Loucy (cell line): ENCODE measurements at regions not wholly inside any gene's neighbourhood (a gene's known extent, or its start where the extent isn't known, plus 50 kb on each side); places are given as distances from the start of the nearest gene placed in this dataset.

Experiments used
- H2AFZ ChIP-seq: fragments of 200-600 bp; sonication (generic); 2 replicates; pipeline ENCODE4 v1.6.0; 2016; ENCODE audit warnings: antibody characterized with exemption, mild to moderate bottlenecking, low read length, moderate library complexity
- H3F3A ChIP-seq: fragments of 200-600 bp; 2 replicates; pipeline ENCODE4 v1.6.0; 2016; ENCODE audit warnings: antibody characterized with exemption, low read depth, mild to moderate bottlenecking
- H3K27me3 ChIP-seq: fragments of 200-600 bp; sonication (generic); 2 replicates; pipeline ENCODE4 v1.6.1; 2014; ENCODE audit warnings: low read length, mild to moderate bottlenecking; ENCODE audit not compliant: insufficient read depth, poor library complexity, severe bottlenecking
- H3K36me3 ChIP-seq: fragments of 200-600 bp; sonication (generic); 2 replicates; pipeline ENCODE4 v1.6.1; 2016; ENCODE audit warnings: low read length; ENCODE audit not compliant: insufficient read depth
- H3K4me1 ChIP-seq: fragments of 200-600 bp; sonication (generic); 2 replicates; pipeline ENCODE4 v1.5.1; 2014; ENCODE audit warnings: low read length, mild to moderate bottlenecking; ENCODE audit not compliant: insufficient read depth, poor library complexity, severe bottlenecking
- H3K4me2 ChIP-seq: fragments of 200-600 bp; sonication (generic); 2 replicates; pipeline ENCODE4 v1.6.0; 2014; ENCODE audit warnings: antibody characterized with exemption, low read length, low read depth, mild to moderate bottlenecking; ENCODE audit not compliant: poor library complexity, severe bottlenecking
- H3K4me3 ChIP-seq: fragments of 200-600 bp; sonication (generic); 2 replicates; pipeline ENCODE4 v1.5.1; 2014; ENCODE audit warnings: low read length, mild to moderate bottlenecking, mixed read lengths; ENCODE audit not compliant: poor library complexity, severe bottlenecking
- H3K79me2 ChIP-seq: fragments of 200-600 bp; sonication (generic); 2 replicates; pipeline ENCODE4 v1.6.1; 2014; ENCODE audit warnings: low read length; ENCODE audit not compliant: insufficient read depth
- H3K9ac ChIP-seq: fragments of 200-600 bp; sonication (generic); 2 replicates; pipeline ENCODE4 v1.6.0; 2014; ENCODE audit warnings: mild to moderate bottlenecking, low read depth, low read length, moderate library complexity; ENCODE audit not compliant: poor library complexity, severe bottlenecking
- H3K9me2 ChIP-seq: fragments of 200-600 bp; sonication (generic); replicated peaks from 2 replicates; pipeline ENCODE4 v1.6.1; 2016; ENCODE audit warnings: low read depth, low read length, mixed read lengths
- H3K9me3 ChIP-seq: fragments of 200-600 bp; sonication (generic); 2 replicates; pipeline ENCODE4 v1.6.1; 2014; ENCODE audit warnings: mild to moderate bottlenecking, antibody characterized with exemption, low read length, low read depth; ENCODE audit not compliant: insufficient read depth
- H4K20me1 ChIP-seq: fragments of 200-600 bp; sonication (generic); 2 replicates; pipeline ENCODE4 v1.6.0; 2014; ENCODE audit warnings: antibody characterized with exemption, low read length, mild to moderate bottlenecking; ENCODE audit not compliant: insufficient read depth, poor library complexity, severe bottlenecking
- CTCF ChIP-seq: fragments of 200-600 bp; sonication (generic); conservative IDR thresholded peaks from 2 replicates; pipeline ENCODE4 v1.5.1; 2014; ENCODE audit warnings: mild to moderate bottlenecking, antibody characterized with exemption, low read length
- EZH2phosphoT487 ChIP-seq: fragments of 200-600 bp; IDR thresholded peaks from 2 replicates; pipeline ENCODE4 v1.6.1; 2018; ENCODE audit warnings: antibody characterized with exemption, mild to moderate bottlenecking, moderate library complexity, borderline replicate concordance

- Histone ChIP-seq H3K4me1 (no peaks in the 10 kb centered on the region), H3K36me3 (no peaks in the 10 kb centered on the region), H3K9me2 (no peaks in the 10 kb centered on the region), H3F3A (no peaks in the 10 kb centered on the region), H3K9me3 (no peaks in the 10 kb centered on the region), H3K9ac (no peak overlapping the region), H2AFZ (no peak overlapping the region), H4K20me1 (no peaks in the 10 kb centered on the region), H3K4me2 (no peak overlapping the region), H3K4me3 (no peak overlapping the region), H3K27me3 (no peaks in the 10 kb centered on the region), H3K79me2 (no peaks in the 10 kb centered on the region)
- TF ChIP-seq EZH2phosphoT487 = no peak
- no peak for TF ChIP-seq CTCF
Observed at GRCh38 chr2:31728406-31729064, 147.8 kb upstream of the SRD5A2 start.

- Histone ChIP-seq H3K4me3 (no peak overlapping the region), H3K36me3 (no peaks in the 10 kb centered on the region), H3K79me2 (no peaks in the 10 kb centered on the region), H3K9me2 (no peaks in the 10 kb centered on the region), H3K4me2 (no peak overlapping the region), H4K20me1 (no peaks in the 10 kb centered on the region), H2AFZ (no peak overlapping the region), H3F3A (no peaks in the 10 kb centered on the region), H3K4me1 (no peaks in the 10 kb centered on the region), H3K27me3 (no peaks in the 10 kb centered on the region), H3K9ac (no peak overlapping the region), H3K9me3 (no peaks in the 10 kb centered on the region)
- no peak for TF ChIP-seq EZH2phosphoT487
- TF ChIP-seq CTCF = no peak
Observed at GRCh38 chr2:31726457-31726856, 145.7 kb upstream of the SRD5A2 start.

- Histone ChIP-seq H3K79me2 (no peaks in the 10 kb centered on the region), H3K4me1 (no peaks in the 10 kb centered on the region), H3K9me2 (no peaks in the 10 kb centered on the region), H3K36me3 (no peaks in the 10 kb centered on the region), H4K20me1 (no peaks in the 10 kb centered on the region), H3F3A (no peaks in the 10 kb centered on the region), H3K9me3 (no peaks in the 10 kb centered on the region), H3K27me3 (no peaks in the 10 kb centered on the region), H3K4me2 (no peak overlapping the region), H3K9ac (no peak overlapping the region), H3K4me3 (no peak overlapping the region), H2AFZ (no peak overlapping the region)
- TF ChIP-seq CTCF = no peak
- no peak for TF ChIP-seq EZH2phosphoT487
Observed at GRCh38 chr2:31725444-31725843, 144.7 kb upstream of the SRD5A2 start.
